Loucy (cell line): ENCODE measurements at regions not wholly inside any gene's neighbourhood (a gene's known extent, or its start where the extent isn't known, plus 50 kb on each side); places are given as distances from the start of the nearest gene placed in this dataset.

Source experiments
- H2AFZ ChIP-seq: fragments of 200-600 bp; sonication (generic); 2 replicates; pipeline ENCODE4 v1.6.0; 2016; ENCODE audit warnings: antibody characterized with exemption, mild to moderate bottlenecking, low read length, moderate library complexity
- H3F3A ChIP-seq: fragments of 200-600 bp; 2 replicates; pipeline ENCODE4 v1.6.0; 2016; ENCODE audit warnings: antibody characterized with exemption, low read depth, mild to moderate bottlenecking
- H3K27me3 ChIP-seq: fragments of 200-600 bp; sonication (generic); 2 replicates; pipeline ENCODE4 v1.6.1; 2014; ENCODE audit warnings: low read length, mild to moderate bottlenecking; ENCODE audit not compliant: insufficient read depth, poor library complexity, severe bottlenecking
- H3K36me3 ChIP-seq: fragments of 200-600 bp; sonication (generic); 2 replicates; pipeline ENCODE4 v1.6.1; 2016; ENCODE audit warnings: low read length; ENCODE audit not compliant: insufficient read depth
- H3K4me1 ChIP-seq: fragments of 200-600 bp; sonication (generic); 2 replicates; pipeline ENCODE4 v1.5.1; 2014; ENCODE audit warnings: low read length, mild to moderate bottlenecking; ENCODE audit not compliant: insufficient read depth, poor library complexity, severe bottlenecking
- H3K4me2 ChIP-seq: fragments of 200-600 bp; sonication (generic); 2 replicates; pipeline ENCODE4 v1.6.0; 2014; ENCODE audit warnings: antibody characterized with exemption, low read length, low read depth, mild to moderate bottlenecking; ENCODE audit not compliant: poor library complexity, severe bottlenecking
- H3K4me3 ChIP-seq: fragments of 200-600 bp; sonication (generic); 2 replicates; pipeline ENCODE4 v1.5.1; 2014; ENCODE audit warnings: low read length, mild to moderate bottlenecking, mixed read lengths; ENCODE audit not compliant: poor library complexity, severe bottlenecking
- H3K79me2 ChIP-seq: fragments of 200-600 bp; sonication (generic); 2 replicates; pipeline ENCODE4 v1.6.1; 2014; ENCODE audit warnings: low read length; ENCODE audit not compliant: insufficient read depth
- H3K9ac ChIP-seq: fragments of 200-600 bp; sonication (generic); 2 replicates; pipeline ENCODE4 v1.6.0; 2014; ENCODE audit warnings: mild to moderate bottlenecking, low read depth, low read length, moderate library complexity; ENCODE audit not compliant: poor library complexity, severe bottlenecking
- H3K9me2 ChIP-seq: fragments of 200-600 bp; sonication (generic); replicated peaks from 2 replicates; pipeline ENCODE4 v1.6.1; 2016; ENCODE audit warnings: low read depth, low read length, mixed read lengths
- H3K9me3 ChIP-seq: fragments of 200-600 bp; sonication (generic); 2 replicates; pipeline ENCODE4 v1.6.1; 2014; ENCODE audit warnings: mild to moderate bottlenecking, antibody characterized with exemption, low read length, low read depth; ENCODE audit not compliant: insufficient read depth
- H4K20me1 ChIP-seq: fragments of 200-600 bp; sonication (generic); 2 replicates; pipeline ENCODE4 v1.6.0; 2014; ENCODE audit warnings: antibody characterized with exemption, low read length, mild to moderate bottlenecking; ENCODE audit not compliant: insufficient read depth, poor library complexity, severe bottlenecking
- CTCF ChIP-seq: fragments of 200-600 bp; sonication (generic); conservative IDR thresholded peaks from 2 replicates; pipeline ENCODE4 v1.5.1; 2014; ENCODE audit warnings: mild to moderate bottlenecking, antibody characterized with exemption, low read length
- EZH2phosphoT487 ChIP-seq: fragments of 200-600 bp; IDR thresholded peaks from 2 replicates; pipeline ENCODE4 v1.6.1; 2018; ENCODE audit warnings: antibody characterized with exemption, mild to moderate bottlenecking, moderate library complexity, borderline replicate concordance

- no peak for TF ChIP-seq EZH2phosphoT487
- no peak for TF ChIP-seq CTCF
- Histone ChIP-seq H3K9ac (no peak overlapping the region), H3K4me3 (no peak overlapping the region), H3K36me3 (no peaks in the 10 kb centered on the region), H4K20me1 (no peaks in the 10 kb centered on the region), H3K4me2 (no peak overlapping the region), H3F3A (no peaks in the 10 kb centered on the region), H2AFZ (no peak overlapping the region), H3K9me2 (no peaks in the 10 kb centered on the region), H3K27me3 (no peaks in the 10 kb centered on the region), H3K79me2 (no peaks in the 10 kb centered on the region), H3K9me3 (peaks cover 11% of the 10 kb centered on the region; the same call in 1 of the 2 replicates), H3K4me1 (no peaks in the 10 kb centered on the region)
These were observed 1741.2 kb downstream of the TP53TG3F start for GRCh38 chr16:35200662-35201061.

DNA sequence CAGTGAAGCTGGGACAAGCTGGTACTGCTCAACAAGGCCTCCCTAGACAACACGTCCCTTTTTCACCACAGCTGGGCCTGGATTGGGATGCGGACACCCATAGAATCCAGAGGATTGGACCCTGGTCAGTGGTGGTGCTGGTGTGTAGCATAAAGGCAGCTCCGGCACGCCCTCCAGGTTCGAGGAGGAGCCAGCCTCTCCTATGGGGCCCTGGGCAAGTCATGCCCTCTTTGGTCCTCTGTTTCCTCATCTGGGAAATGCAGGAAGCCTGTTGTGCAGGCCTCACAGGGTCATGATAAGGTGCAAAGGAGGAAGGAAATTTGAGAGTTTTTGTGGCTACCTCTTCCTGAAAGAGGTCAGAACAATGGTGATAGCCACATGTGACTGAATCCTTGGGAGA lies 1741.7 kb downstream of the TP53TG3F start:
- Histone ChIP-seq H3K27me3 (no peaks in the 10 kb centered on the region), H3K79me2 (no peaks in the 10 kb centered on the region), H3K4me1 (no peaks in the 10 kb centered on the region), H3K36me3 (no peaks in the 10 kb centered on the region), H4K20me1 (no peaks in the 10 kb centered on the region), H3K4me3 (no peak overlapping the region), H3K9me3 (peaks cover 11% of the 10 kb centered on the region; the same call in 1 of the 2 replicates), H2AFZ (no peak overlapping the region), H3K4me2 (no peak overlapping the region), H3K9ac (no peak overlapping the region), H3K9me2 (no peaks in the 10 kb centered on the region), H3F3A (no peaks in the 10 kb centered on the region)
- TF ChIP-seq EZH2phosphoT487 (no peak), CTCF (no peak)

- TF ChIP-seq CTCF (no peak), EZH2phosphoT487 (no peak)
These were observed 1744.2 kb downstream of the TP53TG3F start for GRCh38 chr16:35203636-35204035.

More at GRCh38 chr16:35203636-35204035, 1744.2 kb downstream of the TP53TG3F start:
- H3K4me2 ChIP-seq = no peak overlapping the region
- H3K79me2 ChIP-seq = no peaks in the 10 kb centered on the region
- no peak overlapping the region for H3K9ac ChIP-seq
- H3K36me3 ChIP-seq = no peaks in the 10 kb centered on the region
- H3K4me3 ChIP-seq = no peak overlapping the region
- H4K20me1 ChIP-seq = no peaks in the 10 kb centered on the region
- no peak overlapping the region for H2AFZ ChIP-seq
- H3K9me3 ChIP-seq = peaks cover 11% of the 10 kb centered on the region; the same call in 1 of the 2 replicates
- no peaks in the 10 kb centered on the region for H3F3A ChIP-seq
- H3K4me1 ChIP-seq = no peaks in the 10 kb centered on the region
- H3K27me3 ChIP-seq = no peaks in the 10 kb centered on the region
- no peaks in the 10 kb centered on the region for H3K9me2 ChIP-seq
